Progenitor cell of endocrine pancreas (in vitro differentiated cells): ENCODE measurements at regions not wholly inside any gene's neighbourhood (a gene's known extent, or its start where the extent isn't known, plus 50 kb on each side); places are given as distances from the start of the nearest gene placed in this dataset.

ENCODE experiments used
- DNase-seq: peaks from one replicate; pipeline ENCODE4 v3.0.0; 2021; ENCODE audit warnings: low spot score; ENCODE audit not compliant: unreplicated experiment
- H3K27ac Mint-ChIP-seq: 2 replicates; pipeline ENCODE4 v1.8.0; 2021; ENCODE audit warnings: mild to moderate bottlenecking, moderate library complexity, mixed read lengths
- H3K27me3 Mint-ChIP-seq: 2 replicates; pipeline ENCODE4 v1.8.0; 2021; ENCODE audit warnings: mixed read lengths
- H3K36me3 Mint-ChIP-seq: 2 replicates; pipeline ENCODE4 v1.8.0; 2022; ENCODE audit warnings: mixed read lengths; ENCODE audit not compliant: insufficient read depth
- H3K4me1 Mint-ChIP-seq: 2 replicates; pipeline ENCODE4 v1.8.0; 2021; ENCODE audit warnings: low read depth, mixed read lengths
- H3K4me3 Mint-ChIP-seq: 2 replicates; pipeline ENCODE4 v1.8.0; 2021; ENCODE audit warnings: low read depth, mild to moderate bottlenecking, moderate library complexity, mixed read lengths
- H3K9me3 Mint-ChIP-seq: 2 replicates; pipeline ENCODE4 v1.8.0; 2021; ENCODE audit warnings: low read depth, mixed read lengths
- CTCF ChIP-seq: fragments of 200-600 bp; sonication (generic); IDR thresholded peaks from one replicate; pipeline ENCODE4 v1.5.0; 2021; ENCODE audit warnings: antibody characterized with exemption, mild to moderate bottlenecking; ENCODE audit not compliant: unreplicated experiment

GRCh38 chr17:45675892-45676291 lies 108.2 kb upstream of the CRHR1 start:
- no peaks in the 10 kb centered on the region for H3K36me3 Mint-ChIP-seq
- H3K27ac Mint-ChIP-seq, result no peak overlapping the region
- H3K4me3 Mint-ChIP-seq, result no peak overlapping the region
- H3K4me1 Mint-ChIP-seq, result no peaks in the 10 kb centered on the region
- TF ChIP-seq CTCF, result no peak
- H3K27me3 Mint-ChIP-seq, result peaks cover 19% of the 10 kb centered on the region
- peaks cover 3% of the 10 kb centered on the region for H3K9me3 Mint-ChIP-seq
- DNase-seq, result no peak

GRCh38 chr17:45676695-45677094 lies 107.4 kb upstream of the CRHR1 start:
- TF ChIP-seq CTCF, result no peak
- H3K27ac Mint-ChIP-seq, result no peak overlapping the region
- H3K27me3 Mint-ChIP-seq, result peaks cover 16% of the 10 kb centered on the region
- peaks cover 3% of the 10 kb centered on the region for H3K9me3 Mint-ChIP-seq
- DNase-seq, result no peak
- H3K4me1 Mint-ChIP-seq, result no peaks in the 10 kb centered on the region
- no peaks in the 10 kb centered on the region for H3K36me3 Mint-ChIP-seq
- no peak overlapping the region for H3K4me3 Mint-ChIP-seq

- H3K27ac Mint-ChIP-seq, result no peak overlapping the region
- H3K4me3 Mint-ChIP-seq, result no peak overlapping the region
- peaks cover 15% of the 10 kb centered on the region for H3K27me3 Mint-ChIP-seq
- DNase-seq, result no peak
- peaks cover under 1% of the 10 kb centered on the region for H3K9me3 Mint-ChIP-seq
- TF ChIP-seq CTCF, result no peak
- H3K4me1 Mint-ChIP-seq, result no peaks in the 10 kb centered on the region
- no peaks in the 10 kb centered on the region for H3K36me3 Mint-ChIP-seq
Measured at GRCh38 chr17:45677770-45678169, 106.3 kb upstream of the CRHR1 start.

DNA sequence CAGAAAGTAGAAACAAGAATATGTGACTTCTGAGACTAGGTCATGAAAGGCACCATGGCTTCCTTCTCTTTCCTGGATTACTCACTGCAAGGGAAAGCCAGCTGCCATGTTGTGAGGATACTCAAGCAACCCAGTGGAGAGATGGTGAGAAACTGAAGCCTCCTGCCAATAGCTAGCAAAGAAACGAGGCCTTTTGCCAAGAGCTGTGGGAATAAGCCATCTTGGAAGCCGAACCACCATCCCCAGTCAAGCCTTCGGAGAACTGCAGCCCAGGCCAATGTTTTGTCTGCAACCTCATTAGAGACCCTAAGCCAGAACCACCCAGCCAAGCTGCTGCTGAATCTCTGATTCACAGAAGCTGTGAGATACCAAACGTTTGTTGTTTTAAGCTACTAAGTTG lies 104.7 kb upstream of the CRHR1 start:
- H3K4me1 Mint-ChIP-seq, result no peaks in the 10 kb centered on the region
- no peak overlapping the region for H3K27ac Mint-ChIP-seq
- TF ChIP-seq CTCF, result no peak
- no peak for DNase-seq
- H3K9me3 Mint-ChIP-seq, result no peaks in the 10 kb centered on the region
- H3K4me3 Mint-ChIP-seq, result no peak overlapping the region
- H3K27me3 Mint-ChIP-seq, result peaks cover 15% of the 10 kb centered on the region
- no peaks in the 10 kb centered on the region for H3K36me3 Mint-ChIP-seq

DNA sequence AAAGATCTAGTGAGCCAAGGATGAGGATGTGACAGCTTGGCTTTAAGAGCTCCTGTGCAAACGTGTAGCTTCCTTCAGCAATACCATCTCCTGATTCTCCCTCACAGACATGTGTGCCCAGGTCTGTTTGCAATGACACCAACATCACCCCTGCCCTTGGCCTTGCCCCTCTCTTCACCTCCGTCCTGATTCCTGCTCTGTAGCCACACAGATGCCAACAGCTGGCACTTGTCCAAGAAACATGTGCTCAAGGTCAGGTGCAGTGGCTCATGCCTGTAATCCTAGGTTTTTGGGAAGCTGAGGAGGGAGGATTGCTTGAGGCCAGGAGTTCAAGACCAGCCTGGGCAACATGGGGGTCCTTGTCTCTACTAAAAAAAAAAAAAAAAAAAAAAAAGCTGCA lies 103.8 kb upstream of the CRHR1 start:
- TF ChIP-seq CTCF, result no peak
- no peaks in the 10 kb centered on the region for H3K36me3 Mint-ChIP-seq
- no peaks in the 10 kb centered on the region for H3K9me3 Mint-ChIP-seq
- DNase-seq, result no peak
- H3K4me1 Mint-ChIP-seq, result no peaks in the 10 kb centered on the region
- no peak overlapping the region for H3K27ac Mint-ChIP-seq
- no peak overlapping the region for H3K4me3 Mint-ChIP-seq
- peaks cover 15% of the 10 kb centered on the region for H3K27me3 Mint-ChIP-seq

DNA sequence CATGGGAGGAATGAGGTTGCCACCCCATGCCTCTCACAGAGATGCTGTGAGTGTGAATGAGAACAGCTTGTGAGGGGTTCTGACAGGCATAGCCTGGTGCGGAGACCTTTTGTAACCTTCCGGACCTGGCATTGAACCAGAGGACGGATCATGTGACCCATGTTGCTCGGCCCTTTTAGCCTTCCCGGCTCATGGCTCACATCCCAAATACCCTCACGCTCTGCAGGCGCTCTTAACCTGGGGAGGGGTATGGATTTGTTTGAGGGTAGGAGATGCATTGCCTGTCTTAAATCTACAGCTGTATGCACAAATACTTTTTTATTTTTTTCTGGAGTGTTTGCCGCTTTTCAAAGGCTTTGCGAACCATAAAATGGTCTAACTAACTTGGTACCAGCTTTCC lies 102.4 kb upstream of the CRHR1 start:
- no peak for TF ChIP-seq CTCF
- Mint-ChIP-seq H3K4me3 (no peak overlapping the region), H3K27me3 (peaks cover 8% of the 10 kb centered on the region), H3K9me3 (no peaks in the 10 kb centered on the region), H3K27ac (no peak overlapping the region), H3K4me1 (no peaks in the 10 kb centered on the region), H3K36me3 (no peaks in the 10 kb centered on the region)
- DNase-seq, result no peak
